Kidney epithelial cell (primary cell): ENCODE measurements at regions not wholly inside any gene's neighbourhood (a gene's known extent, or its start where the extent isn't known, plus 50 kb on each side); places are given as distances from the start of the nearest gene placed in this dataset.

Experiments
- DNase-seq: peaks from one replicate; pipeline ENCODE4 v3.0.0-alpha.2; 2010; ENCODE audit warnings: low read depth
- H3K27me3 ChIP-seq: 2 replicates; pipeline ENCODE4 v1.6.0; 2011; ENCODE audit warnings: low read length; ENCODE audit not compliant: control insufficient read depth, insufficient read depth
- H3K36me3 ChIP-seq: 2 replicates; pipeline ENCODE4 v1.5.1; 2011; ENCODE audit warnings: low read length; ENCODE audit not compliant: control insufficient read depth, insufficient read depth
- H3K4me3 ChIP-seq: 2 replicates; pipeline ENCODE4 v1.5.1; 2011; ENCODE audit warnings: low read depth, mild to moderate bottlenecking, control low read depth, low read length
- TF ChIP-seq, protein P1 (sequence below): IDR thresholded peaks from 2 replicates; pipeline ENCODE4 v1.5.1; 2011; ENCODE audit warnings: mild to moderate bottlenecking, moderate library complexity, low read length, control low read depth, inconsistent platforms; ENCODE audit not compliant: insufficient read depth, poor library complexity, severe bottlenecking

DNA sequence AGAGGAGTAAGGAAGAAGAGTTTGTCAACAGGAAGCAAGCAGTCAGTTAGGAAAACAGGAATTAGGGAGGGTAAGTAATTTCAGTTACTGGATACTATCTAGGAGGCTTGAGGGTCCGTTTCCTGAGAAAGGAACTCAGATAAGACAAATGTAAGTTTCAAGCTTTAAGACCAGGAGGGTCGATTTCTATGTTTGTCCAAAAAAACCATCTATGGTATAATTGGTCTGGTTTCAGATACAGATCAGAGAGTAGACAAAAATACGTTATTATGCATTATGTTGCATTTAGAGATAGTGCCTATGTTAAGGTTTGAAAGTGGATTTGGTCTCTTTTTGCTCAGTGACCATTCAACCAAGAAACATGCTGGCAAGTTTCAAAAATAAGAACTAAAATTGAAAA is 789.6 kb upstream of the PCDH20 start:
- Histone ChIP-seq H3K4me3 (no peak overlapping the region), H3K27me3 (no peaks in the 10 kb centered on the region), H3K36me3 (no peaks in the 10 kb centered on the region)
- TF ChIP-seq, protein P1, sequence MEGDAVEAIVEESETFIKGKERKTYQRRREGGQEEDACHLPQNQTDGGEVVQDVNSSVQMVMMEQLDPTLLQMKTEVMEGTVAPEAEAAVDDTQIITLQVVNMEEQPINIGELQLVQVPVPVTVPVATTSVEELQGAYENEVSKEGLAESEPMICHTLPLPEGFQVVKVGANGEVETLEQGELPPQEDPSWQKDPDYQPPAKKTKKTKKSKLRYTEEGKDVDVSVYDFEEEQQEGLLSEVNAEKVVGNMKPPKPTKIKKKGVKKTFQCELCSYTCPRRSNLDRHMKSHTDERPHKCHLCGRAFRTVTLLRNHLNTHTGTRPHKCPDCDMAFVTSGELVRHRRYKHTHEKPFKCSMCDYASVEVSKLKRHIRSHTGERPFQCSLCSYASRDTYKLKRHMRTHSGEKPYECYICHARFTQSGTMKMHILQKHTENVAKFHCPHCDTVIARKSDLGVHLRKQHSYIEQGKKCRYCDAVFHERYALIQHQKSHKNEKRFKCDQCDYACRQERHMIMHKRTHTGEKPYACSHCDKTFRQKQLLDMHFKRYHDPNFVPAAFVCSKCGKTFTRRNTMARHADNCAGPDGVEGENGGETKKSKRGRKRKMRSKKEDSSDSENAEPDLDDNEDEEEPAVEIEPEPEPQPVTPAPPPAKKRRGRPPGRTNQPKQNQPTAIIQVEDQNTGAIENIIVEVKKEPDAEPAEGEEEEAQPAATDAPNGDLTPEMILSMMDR = no peak
- no peak for DNase-seq

DNA sequence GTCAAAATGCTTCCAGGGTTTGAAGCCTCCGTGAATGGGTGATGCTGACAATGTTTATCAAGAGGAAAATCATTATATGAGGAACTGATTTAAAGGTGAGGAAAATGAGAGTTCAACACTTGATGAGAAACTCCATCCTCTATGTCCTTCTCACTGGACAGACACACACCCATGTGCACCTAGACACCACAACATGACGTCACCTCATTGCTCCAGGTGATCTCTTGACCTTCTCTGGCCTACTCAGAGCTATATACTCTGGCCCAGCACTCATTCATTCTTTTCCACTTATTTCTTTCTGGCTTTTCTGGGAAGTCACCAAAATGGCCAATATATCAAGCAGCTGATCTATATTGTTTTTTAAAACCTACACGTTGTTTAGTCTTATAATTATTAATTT is 778.7 kb upstream of the PCDH20 start:
- Histone ChIP-seq H3K27me3 (no peaks in the 10 kb centered on the region), H3K4me3 (no peak overlapping the region), H3K36me3 (no peaks in the 10 kb centered on the region)
- DNase-seq = no peak
- TF ChIP-seq, protein P1 = no peak

DNA sequence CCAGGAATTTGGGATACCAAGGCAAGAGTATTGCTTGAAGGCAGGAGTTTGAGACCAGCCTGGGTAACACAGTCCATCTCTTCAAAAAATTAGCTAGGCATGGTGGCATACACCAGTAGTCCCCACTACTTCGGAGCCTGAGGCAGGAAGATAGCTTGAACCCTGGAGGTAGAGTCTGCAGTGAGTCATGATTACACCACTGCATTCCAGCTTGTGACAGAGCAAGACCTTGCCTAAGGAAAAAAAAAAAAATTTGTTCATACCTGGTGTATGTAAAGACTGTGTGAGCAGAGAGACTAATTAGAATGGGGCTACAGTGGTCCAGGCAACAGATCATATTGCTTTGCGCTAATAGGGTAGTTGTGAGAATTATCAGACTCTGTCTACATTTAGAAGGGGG is 778.3 kb upstream of the PCDH20 start:
- TF ChIP-seq, protein P1 = no peak
- Histone ChIP-seq H3K4me3 (no peak overlapping the region), H3K36me3 (no peaks in the 10 kb centered on the region), H3K27me3 (no peaks in the 10 kb centered on the region)
- DNase-seq = peak; percentile 4

DNA sequence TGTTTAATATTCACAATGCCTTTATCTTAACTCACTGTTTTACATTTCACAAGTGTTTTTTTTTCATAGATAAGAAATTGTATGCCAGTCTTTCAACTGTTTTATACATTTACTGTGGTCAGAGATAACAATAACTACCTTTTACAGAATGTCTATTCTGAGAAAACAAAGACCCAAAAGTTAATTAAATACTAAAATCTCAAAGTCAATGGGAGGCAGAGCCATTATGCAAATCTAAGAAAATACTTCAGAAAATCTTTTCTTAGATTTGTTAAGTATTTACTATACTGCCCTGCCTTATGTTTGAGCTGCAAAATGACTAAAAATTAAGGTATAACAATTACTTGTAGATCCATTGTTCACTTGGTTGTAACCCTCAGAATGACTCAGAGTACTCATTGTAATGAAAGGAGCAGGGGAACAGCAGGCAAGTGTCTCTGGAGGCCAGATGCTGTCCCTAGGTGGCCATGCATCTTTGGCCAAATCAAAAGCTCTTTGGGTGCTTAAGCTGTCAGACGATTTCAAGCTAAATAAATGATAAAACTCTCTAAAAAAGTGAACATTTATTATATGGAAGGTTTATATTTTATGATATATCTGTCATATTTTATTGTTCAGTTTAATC is 770.1 kb upstream of the PCDH20 start:
- H3K36me3 ChIP-seq = no peaks in the 10 kb centered on the region
- no peak for DNase-seq
- no peaks in the 10 kb centered on the region for H3K27me3 ChIP-seq
- TF ChIP-seq, protein P1 = no peak
- no peak overlapping the region for H3K4me3 ChIP-seq

DNA sequence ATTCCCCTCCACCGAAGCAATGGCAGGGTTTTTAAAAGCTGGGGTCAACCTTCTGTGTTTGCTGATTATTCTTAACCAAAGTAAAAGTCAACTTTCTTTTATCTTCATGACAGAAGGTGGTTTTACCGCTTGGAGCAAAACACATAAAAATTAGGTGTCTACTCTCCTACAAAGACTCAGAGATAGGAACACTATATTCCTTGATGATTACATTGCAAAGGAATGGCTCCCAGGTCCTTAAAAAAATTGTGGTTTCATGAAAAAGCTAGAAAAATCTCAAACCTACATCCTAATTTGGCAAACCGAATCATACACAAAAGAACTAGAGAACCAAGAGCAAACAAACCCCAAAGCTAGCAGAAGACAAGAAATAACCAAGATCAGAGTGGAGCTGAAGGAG is 760.4 kb upstream of the PCDH20 start:
- DNase-seq = no peak
- TF ChIP-seq, protein P1 = no peak
- no peaks in the 10 kb centered on the region for H3K36me3 ChIP-seq
- no peak overlapping the region for H3K4me3 ChIP-seq
- no peaks in the 10 kb centered on the region for H3K27me3 ChIP-seq

DNA sequence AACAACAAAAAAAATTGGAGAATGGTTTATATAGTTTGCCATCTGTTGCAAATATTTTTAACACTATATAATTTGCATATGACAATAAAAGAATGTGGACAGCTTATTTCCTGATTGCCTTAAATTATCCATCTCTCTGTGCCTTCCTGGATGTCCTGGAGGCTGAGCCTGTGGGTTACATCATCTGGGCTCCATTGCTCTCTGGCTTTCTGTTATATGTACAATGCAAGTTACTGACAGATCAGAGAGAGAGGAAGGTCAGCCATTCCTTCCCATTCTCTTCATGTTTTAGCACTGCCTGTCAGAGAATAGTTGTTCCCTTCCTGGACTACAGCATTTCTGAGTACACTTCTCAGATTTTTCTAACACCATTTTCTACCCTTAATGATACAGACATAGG is 758.3 kb upstream of the PCDH20 start:
- Histone ChIP-seq H3K27me3 (no peaks in the 10 kb centered on the region), H3K36me3 (no peaks in the 10 kb centered on the region), H3K4me3 (no peak overlapping the region)
- TF ChIP-seq, protein P1 = no peak
- DNase-seq = no peak
